ENCODE measurements at regions not wholly inside any gene's neighbourhood (a gene's known extent, or its start where the extent isn't known, plus 50 kb on each side); places are given as distances from the start of the nearest gene placed in this dataset.

DNA sequence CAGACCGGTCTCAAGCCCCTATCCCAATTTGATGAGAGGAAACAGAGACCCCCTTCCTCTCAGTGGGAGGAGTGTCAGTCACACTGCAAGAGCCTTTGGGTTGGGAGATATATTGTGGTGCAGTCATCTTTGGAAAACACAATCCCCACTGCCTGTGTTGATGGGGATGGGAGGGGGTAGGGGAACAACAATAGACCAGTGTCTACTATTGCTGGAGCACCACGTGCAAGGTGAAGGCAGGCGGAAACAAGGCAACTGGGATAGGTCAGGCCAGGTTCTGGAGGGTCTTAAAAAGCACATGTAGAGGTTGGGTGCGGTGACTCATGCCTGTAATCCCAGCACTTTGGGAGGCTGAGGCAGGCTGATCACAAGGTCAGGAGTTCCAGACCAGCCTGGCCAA is 127.9 kb downstream of the ZFP36L2 start:
- DNase-seq (ENCODE audit: extremely low read depth in 1 of 11, low read depth in 9 of 11, low spot score in 4 of 11) = no peak

GRCh38 chr2:43097644-43098408 is 128.6 kb downstream of the ZFP36L2 start:
- DNase-seq (ENCODE audit: extremely low read depth in 1 of 11, low read depth in 9 of 11, low spot score in 4 of 11) = no peak

DNA sequence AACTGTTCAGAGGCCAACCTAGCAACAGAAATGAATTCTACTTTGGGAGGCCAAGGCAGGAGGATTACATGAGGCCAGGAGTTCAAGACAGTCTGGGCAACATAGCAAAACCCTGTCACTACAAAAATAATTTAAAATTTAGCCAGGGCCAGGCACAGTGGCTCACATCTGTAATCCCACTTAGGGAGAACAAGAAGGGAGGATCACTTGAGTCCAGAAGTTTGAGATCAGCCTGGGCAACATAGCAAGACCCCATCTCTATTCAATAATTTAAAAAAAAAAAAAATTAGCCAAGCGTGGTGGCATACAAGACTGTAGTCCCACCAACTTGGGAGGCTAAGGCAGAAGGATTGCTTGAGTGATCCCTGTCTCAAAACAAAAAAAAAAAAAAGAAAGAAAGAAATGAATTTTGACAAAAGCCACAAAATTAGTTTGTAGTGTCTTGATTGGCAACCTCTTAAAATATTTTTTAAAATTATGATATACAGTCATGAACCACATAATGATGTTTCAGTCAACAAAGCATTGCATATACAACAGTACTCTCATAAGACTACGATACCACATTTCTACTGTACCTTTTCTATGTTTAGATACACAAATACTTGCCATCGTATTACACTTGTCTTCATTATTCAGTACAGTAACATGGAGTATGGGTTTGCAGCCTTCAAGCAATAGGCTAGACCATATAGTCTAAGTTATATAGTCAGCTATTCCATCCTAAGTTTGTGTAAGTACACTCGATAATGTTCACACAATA is 130.7 kb downstream of the ZFP36L2 start:
- no peak for DNase-seq (ENCODE audit: extremely low read depth in 1 of 11, low read depth in 9 of 11, low spot score in 4 of 11)

DNA sequence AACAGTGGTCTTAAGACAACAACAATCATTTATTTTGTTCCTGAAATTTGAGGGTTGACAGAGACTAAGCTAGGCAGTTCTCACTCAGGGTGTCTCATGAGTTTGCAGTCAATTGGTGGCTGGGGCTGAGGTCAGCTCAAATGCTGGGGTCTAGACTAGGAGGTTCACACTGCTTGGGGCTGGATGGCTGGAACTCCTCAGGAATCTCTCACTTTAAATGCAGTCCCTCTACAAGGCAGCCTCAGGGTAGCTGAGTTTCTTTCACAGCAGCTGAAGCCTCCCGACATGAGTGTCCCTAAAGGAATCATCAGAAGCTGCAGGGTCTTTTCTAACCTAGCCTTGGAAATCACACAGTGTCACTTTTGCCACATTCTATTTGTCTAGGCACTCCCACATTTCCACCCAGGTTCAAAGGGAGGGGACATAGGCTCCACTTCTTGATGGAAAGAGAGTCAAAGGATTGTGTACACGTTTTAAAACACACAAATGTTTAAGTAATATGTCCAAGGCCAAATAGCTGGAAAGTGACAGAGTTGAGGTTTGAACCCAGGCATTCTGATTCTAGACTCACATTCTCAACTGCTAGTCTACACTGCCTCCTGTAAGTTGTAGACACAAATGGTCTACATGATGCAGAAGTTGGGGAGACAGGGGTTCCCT is 133.8 kb downstream of the ZFP36L2 start:
- no peak for DNase-seq (ENCODE audit: extremely low read depth in 1 of 11, low read depth in 9 of 11, low spot score in 4 of 11)

- no peak for DNase-seq (ENCODE audit: extremely low read depth in 1 of 11, low read depth in 9 of 11, low spot score in 4 of 11)
Observed at GRCh38 chr2:43090317-43090716, 136.1 kb downstream of the ZFP36L2 start.

DNA sequence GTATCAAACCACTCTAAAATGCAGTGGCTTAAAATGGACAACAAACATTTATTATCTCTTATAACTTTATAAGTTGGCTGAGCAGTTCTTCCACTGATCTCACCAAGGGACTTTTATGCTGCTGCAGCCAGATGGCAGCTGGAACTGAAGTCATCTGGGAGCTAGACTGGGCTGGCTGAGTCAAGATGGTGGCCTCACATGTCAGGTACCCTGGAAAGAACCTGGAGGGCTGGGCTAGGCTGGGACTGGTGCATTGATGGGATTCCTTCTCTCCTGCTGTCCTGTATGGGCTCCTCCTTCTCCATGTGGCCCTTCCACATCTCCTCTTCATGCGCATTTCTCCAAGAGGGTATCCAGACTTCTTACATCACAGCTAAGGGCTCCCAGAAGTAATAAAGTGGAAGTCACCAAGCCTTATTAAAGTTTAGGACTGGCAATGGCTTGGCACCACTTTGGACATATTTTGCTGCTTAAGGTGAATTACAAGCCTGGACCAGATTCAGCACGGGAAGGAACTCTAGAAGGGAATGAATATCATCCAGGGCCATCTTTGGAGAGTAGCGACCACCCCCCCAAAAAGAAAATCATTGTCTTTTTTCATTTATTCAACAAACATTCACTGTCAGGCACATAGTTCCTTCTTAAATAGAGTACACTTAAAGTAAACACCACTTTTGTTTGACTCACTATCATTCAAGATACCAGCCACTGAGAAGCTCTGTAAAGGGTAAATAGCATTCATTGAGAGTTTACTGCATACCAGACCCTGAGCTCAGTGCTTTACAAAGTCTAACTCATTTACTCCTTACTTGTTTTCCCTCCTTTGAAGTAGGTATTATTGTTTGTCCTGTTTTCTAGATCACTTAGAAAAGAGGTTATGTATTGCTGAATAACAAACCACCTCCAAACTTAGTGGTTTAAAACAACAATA is 138.0 kb downstream of the ZFP36L2 start:
- DNase-seq (ENCODE audit: extremely low read depth in 1 of 11, low read depth in 9 of 11, low spot score in 4 of 11) = no peak

DNA sequence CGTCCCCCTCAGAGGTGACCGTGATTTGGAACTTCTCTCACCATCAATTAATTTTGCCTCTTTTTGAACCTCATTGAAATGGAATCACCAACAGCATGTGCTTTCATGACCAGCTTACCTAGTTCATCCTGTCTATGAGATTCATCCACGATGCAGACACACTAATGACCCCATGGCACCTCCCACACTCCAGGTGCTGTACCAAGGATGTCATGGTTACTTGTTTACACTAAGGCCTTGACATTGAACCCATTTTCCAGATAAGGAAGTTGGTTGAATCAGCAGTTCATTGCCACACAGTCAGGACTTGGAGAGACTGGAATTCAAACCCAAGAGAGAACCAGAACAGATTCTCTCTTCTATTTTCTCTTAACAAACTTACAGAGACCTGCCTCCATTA is 139.0 kb downstream of the ZFP36L2 start:
- no peak for DNase-seq (ENCODE audit: extremely low read depth in 1 of 11, low read depth in 9 of 11, low spot score in 4 of 11)

DNA sequence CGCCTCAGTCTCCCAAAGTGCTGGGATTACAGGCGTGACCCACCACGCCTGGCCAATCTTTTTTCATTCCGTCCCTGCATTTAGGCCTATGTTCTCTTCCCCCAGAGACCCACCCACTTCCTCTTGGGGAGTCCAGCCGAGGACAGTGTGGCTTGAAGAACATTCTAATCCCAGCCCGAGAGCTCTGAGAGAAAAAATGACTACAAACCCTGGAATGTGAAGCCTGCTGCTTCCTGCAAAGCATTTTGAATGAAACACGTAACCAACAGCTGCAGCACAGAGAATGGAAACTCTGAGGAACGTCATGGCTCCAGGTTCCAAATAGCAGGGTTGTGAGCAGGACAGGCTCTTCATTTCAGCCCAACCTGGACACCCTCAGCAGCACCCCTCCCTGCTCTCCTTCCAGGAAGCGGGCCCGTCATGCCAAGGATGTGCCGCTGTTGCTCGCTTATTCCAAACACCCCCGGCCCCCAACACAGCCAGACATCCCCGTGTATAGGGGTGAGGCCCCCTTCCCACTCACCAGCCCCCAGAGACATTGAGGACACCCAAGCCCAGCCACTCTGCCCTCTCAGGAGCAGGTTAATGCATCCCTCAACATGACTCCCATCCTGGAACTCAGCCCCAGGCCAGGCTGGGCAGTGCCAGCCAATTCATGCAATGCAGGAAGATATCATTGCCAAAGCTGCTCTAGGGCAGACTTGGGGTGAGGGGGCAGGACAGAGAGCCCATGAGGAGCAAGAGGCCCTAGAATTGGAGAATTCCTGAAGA is 139.8 kb downstream of the ZFP36L2 start:
- DNase-seq (ENCODE audit: extremely low read depth in 1 of 11, low read depth in 9 of 11, low spot score in 4 of 11) = peak in 2 of 11 donors; percentile 83 to 88

DNA sequence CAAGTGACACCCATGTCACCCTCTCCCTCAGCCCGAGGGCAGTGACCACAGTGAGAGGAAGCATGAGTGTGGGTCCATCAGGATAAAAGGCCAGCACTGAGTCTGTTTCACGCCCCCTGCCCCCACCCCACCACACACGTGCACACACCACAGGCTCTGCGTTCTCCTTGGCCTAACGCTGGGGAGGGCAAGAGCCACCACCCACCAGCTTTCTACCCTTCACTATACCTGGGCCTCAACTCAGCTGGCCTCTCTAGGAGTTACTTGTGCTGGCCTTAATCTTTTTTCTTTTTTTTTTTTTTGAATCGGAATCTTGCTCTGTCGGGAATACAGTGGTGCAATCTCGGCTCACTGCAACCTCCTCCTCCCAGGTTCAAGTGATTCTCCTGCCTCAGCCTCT is 140.5 kb downstream of the ZFP36L2 start:
- DNase-seq (ENCODE audit: extremely low read depth in 1 of 11, low read depth in 9 of 11, low spot score in 4 of 11) = no peak

- no peak for DNase-seq (ENCODE audit: extremely low read depth in 1 of 11, low read depth in 9 of 11, low spot score in 4 of 11)
Observed at GRCh38 chr2:43085505-43085904, 140.9 kb downstream of the ZFP36L2 start.

- no peak for DNase-seq (ENCODE audit: extremely low read depth in 1 of 11, low read depth in 9 of 11, low spot score in 4 of 11)
Observed at GRCh38 chr2:43084699-43085091, 141.7 kb downstream of the ZFP36L2 start.

DNA sequence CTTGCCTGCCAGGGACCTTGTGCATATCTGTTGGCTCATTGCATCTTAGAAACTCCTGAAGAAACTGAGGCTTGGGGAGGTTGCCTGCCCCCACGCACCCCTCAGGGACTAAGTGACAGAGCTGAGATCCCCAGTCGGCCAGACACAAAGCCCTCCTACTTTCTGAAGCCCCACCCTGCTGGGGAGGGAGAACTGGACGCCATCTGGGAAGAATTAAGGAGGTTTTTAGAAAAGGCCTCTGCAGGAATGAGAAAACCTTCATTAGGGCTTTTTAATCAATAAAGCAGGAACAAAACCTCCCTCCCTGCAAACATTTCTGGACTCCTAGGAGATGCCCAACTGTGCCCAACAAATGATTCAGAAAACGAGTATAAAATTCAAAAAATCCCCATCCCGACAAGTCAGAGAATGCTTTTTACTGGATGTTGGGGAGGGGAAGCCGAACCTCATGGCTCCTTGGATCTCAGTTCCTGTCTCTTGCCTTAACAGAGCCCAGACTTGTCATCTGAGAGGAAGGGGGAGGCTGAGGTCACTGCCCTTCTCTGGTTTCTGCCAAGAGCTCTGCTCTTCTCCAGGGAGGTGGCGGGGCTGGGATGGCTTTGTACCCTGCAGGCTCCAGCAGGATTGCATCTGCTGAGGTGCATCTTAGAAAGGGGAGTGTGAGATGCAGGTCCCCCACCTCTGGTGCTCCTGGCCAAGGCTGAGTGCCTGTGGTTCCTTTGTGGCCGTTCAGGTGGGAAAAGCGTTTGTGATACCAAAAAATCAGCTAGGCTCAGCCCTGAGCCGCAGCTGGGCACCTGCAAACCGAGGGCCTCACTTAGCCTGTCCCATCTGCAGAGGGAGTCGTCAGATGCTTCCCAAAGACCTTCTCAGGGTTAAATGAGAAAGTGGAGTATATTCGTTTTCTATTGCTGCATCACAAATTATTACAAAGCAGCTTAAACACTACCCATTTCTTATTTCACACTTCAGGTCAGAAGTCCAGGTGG is 142.4 kb downstream of the ZFP36L2 start:
- DNase-seq (ENCODE audit: extremely low read depth in 1 of 11, low read depth in 9 of 11, low spot score in 4 of 11) = peak in 5 of 11 donors; percentile 68 to 87 (median 80)

DNA sequence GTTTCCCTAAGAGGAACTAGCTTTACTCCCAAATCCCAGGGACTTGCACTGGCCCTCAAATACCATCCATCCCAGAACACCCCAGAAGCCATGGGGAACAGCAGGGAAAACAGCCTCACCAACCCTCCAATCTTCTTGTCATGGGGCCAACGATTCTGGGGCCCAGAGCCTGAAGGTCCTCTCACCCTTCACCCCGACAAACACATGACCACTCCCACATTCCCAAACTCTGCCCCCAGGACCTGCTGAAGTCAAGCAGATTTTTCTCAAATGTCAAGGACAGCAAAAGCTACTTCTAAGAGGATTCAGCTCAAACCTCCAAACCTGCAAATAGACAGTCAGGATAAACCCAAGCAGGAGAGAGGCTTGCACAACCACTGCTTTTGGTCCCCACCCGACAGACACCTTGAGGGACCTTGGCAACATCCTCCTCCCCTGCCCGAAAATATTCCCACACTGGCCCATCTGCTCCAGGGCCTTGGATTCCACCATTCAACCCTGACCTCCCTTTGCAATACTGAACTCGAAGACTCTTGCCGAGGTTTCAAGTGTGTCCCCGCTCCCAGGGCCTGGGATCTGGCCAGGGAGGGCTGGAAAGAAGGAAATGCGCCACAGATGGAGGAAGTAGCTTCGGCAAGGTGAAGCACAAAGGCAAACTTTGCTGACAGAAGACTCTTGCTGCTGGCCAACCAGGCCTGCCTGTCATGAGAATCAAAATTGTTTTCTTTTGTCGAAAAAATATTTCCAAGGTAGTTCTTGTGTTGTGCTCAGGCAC is 143.3 kb downstream of the ZFP36L2 start:
- no peak for DNase-seq (ENCODE audit: extremely low read depth in 1 of 11, low read depth in 9 of 11, low spot score in 4 of 11)

GRCh38 chr2:43082111-43082894 is 144.1 kb downstream of the ZFP36L2 start:
- no peak for DNase-seq (ENCODE audit: extremely low read depth in 1 of 11, low read depth in 9 of 11, low spot score in 4 of 11)

DNA sequence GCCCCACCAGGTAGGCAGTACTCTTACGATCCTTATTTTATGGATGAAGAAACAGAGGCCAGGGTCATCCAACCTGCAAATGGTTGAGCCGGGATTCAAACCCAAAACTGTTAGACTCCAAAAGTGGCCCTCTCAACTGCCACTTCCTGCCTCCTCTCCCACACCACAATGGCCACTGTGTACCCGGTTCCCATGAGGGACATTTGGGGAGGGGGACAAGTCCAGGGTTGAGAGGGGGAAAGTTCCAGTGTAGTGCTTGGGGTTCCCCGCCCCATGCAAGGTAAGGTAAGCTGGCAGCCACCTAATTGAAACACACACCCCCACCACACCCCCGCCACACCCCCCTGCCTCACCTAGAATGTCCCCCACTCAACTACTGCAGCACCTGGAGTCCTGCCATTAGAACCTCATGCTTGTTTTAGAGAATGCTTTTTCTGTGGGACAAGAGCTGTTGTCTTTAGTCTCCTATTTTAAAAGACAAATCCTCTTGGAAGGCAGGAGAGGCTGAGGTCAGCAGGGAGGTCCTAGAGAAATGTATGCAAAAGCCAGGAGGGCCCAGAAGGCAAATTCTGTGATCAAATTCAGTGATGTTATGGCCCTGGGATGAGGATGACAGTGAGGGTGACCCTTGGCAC is 145.2 kb downstream of the ZFP36L2 start:
- no peak for DNase-seq (ENCODE audit: extremely low read depth in 1 of 11, low read depth in 9 of 11, low spot score in 4 of 11)

All from renal cortex interstitium (tissue), 11 donors.